GM12874 (cell line): ENCODE measurements at regions not wholly inside any gene's neighbourhood (a gene's known extent, or its start where the extent isn't known, plus 50 kb on each side); places are given as distances from the start of the nearest gene placed in this dataset.

Source experiments
- CTCF ChIP-seq: IDR thresholded peaks from 2 replicates; pipeline ENCODE4 v1.5.1; 2011; ENCODE audit warnings: low read depth, mild to moderate bottlenecking, control low read depth, low read length, moderate library complexity; ENCODE audit not compliant: insufficient read depth

DNA sequence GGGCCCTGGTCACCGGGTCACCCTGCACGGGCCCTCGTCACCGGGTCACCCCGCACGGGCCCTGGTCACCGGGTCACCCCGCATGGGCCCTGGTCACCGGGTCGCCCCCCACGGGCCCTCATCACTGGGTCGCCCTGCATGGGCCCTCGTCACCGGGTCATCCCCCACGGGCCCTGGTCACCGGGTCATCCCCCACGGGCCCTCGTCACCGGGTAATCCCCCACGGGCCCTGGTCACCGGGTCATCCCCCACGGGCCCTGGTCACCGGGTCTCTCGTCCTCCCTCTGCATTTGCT is 77.6 kb downstream of the RIPK4 start:
- TF ChIP-seq CTCF = no peak

DNA sequence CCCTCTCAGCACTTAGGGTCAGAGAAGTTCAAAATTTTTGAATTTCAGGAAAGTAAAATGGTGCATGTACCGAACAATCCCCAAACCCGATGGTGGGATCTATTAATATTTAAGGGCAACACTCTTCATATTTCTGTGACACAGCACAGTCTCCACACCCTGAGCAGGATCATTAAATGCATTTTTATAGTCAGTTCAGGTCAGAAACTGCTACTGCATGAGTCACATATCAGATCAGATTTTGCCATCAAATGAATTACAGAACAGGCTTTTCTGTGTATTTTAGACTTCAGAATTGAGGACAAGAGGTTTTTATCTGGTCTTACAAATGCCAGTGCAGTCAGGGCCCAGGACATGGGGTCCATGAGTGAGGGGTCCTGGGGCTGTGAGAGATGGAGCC is 79.2 kb downstream of the RIPK4 start:
- TF ChIP-seq CTCF = no peak

GRCh38 chr21:41686664-41687063 is 80.2 kb downstream of the RIPK4 start:
- no peak for TF ChIP-seq CTCF

DNA sequence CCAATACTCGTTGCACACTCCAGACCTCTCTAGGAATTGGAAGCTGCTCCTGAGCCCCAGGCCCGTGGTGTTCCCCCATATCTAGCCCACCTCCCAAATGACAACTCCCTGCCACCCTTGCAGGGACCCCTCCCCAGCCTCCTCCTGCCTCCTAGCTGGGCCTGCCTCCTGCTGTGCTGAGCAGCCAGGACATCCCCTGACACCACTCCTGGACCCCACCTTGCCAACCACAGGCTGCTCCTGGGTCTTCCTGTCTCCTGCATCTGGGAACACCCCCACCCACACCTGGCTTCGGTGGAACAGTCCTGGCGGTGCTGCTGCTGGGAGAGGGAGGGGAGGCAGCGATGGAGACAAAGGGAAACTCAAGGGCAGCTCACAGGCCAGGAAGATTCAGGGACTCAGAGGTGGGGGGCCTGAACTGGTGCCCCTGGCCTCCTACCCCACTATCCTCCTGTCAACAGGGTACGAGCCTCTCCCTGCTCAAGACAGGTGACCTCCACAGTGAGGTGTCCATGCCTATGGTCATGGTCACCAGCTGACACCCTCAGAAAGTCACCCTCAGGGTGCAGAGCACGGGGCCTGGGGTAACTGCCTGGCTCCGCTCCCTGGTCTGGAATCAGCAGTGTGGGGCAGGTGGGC is 81.2 kb downstream of the RIPK4 start:
- TF ChIP-seq CTCF = no peak

- no peak for TF ChIP-seq CTCF
These were observed 82.2 kb downstream of the RIPK4 start for GRCh38 chr21:41684381-41685245.

DNA sequence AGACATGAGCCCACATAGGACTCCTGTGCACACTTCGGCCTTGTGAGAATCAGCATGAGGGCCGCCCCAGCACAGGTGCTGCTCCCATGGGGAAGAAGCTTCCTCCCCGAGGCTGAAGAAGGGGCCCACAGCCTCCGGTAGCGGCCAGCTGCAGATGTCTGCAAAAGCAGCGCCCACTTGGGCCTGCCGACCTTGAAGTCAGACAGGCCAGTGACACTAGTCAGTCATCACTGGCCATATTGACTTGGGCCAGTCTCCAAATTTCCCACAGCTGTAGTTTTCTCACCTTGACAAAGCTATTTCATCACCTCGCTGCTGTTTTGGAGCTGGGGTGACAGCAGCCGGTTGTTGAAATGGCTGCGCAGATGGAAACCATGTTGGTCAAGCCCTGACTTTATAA is 83.0 kb downstream of the RIPK4 start:
- TF ChIP-seq CTCF = no peak

DNA sequence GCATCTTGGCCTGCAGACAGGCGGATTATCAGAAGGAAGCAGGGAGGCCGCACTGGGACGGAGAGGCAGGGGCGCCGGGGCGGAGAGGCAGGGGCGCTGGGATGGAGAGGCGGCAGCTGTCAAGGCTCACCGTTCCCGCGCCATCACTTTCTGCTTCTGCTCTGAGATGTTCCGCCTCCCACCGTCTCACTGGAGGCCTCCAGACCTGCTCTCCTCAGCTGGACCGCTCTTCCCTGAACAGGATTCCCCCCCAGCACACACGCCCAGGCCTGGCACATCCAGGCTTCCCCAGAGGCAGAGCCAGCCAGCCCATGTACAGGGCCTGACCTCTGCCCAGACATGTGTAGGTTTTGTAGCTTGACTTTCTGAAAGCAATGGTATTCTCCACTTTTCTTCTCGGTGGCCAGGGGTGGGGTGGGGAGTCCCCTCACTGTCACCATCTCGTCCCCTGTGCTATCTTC is 84.1 kb downstream of the RIPK4 start:
- no peak for TF ChIP-seq CTCF
